ENCODE measurements at regions not wholly inside any gene's neighbourhood (a gene's known extent, or its start where the extent isn't known, plus 50 kb on each side); places are given as distances from the start of the nearest gene placed in this dataset.

DNA sequence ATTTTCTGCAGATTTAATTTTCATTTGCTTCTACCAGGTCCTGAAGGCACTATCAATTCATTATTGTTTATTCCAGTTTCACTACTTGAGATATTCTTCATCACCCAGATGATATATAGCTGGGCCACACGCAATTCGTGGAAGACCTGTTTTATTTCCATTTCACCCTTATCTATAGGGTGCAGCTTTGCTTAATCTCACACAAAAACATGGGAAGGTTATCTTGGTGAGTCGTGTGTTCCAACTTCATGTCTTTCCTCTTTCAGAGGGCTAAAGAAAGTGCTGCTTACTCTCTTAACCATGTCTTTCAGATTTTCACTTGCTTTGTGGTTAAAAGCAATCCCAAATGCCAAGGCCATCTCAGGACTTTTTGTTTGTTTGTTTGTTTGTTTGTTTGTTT is 194.0 kb downstream of the SOD2 start (continued):
- TF ChIP-seq TCF3 (CRISPR knock-in tag; IDR thresholded peaks at IDR 0.05), result peak; percentile 96
- peak; percentile 95 for TF ChIP-seq MTA2 (IDR thresholded peaks at IDR 0.05; ENCODE audit: low read depth)
- peak; percentile 29; the same call in 1 of the 2 replicates for TF ChIP-seq KHSRP (IDR thresholded peaks at IDR 0.05)
- TF ChIP-seq NBN (IDR thresholded peaks at IDR 0.05; ENCODE audit: low read depth), result 0 out of 2 replicates have a peak, but pooled peaks have one; percentile 26
- TF ChIP-seq DPF2 (IDR thresholded peaks at IDR 0.05), result peak; percentile 95
- TF ChIP-seq NFATC3 (IDR thresholded peaks at IDR 0.05), result no peak
- peak; percentile 95 for TF ChIP-seq PML (IDR thresholded peaks at IDR 0.05; ENCODE audit: low read length)

GRCh38 chr6:159494586-159494972 is 198.5 kb downstream of the SOD2 start:
- FAIRE-seq, result no peak
- no peaks in the 10 kb centered on the region; a peak in 1 of 5 replicates for H3K4me1 ChIP-seq (replicated peaks in 1 of 2; ENCODE audit: control insufficient read depth in 2 of 2, insufficient read depth in 2 of 2, low read length in 2 of 2)
- in situ Hi-C loops (cut with MboI), result no loop called here
- H4K20me1 ChIP-seq (replicated peaks; ENCODE audit: control insufficient read depth, insufficient read depth, low read length), result no peaks in the 10 kb centered on the region; the same call in 1 of the 2 replicates
- peaks cover 0 to 28% of the 10 kb centered on the region in 2 experiments; a peak in 3 of 5 replicates for H3K27me3 ChIP-seq (ENCODE audit: control insufficient read depth in 2 of 2, insufficient read depth in 2 of 2, low read length in 2 of 2)
- WGBS (ENCODE audit: insufficient coverage, low coverage, missing lambda C conversion rate), result 3% methylated on average over 5 of the region's 5 CpGs
- intact Hi-C loops (cut with micrococcal nuclease), result no loop called here
- ATAC-seq, result no peak
- no peaks in the 10 kb centered on the region for H3K79me2 ChIP-seq (ENCODE audit: control insufficient read depth, insufficient read depth, low read length)
- H3K27ac ChIP-seq (ENCODE audit: extremely low read depth, low read depth, low read length), result no peak overlapping the region
- H3K4me3 ChIP-seq, result no peak overlapping the region
- no peak overlapping the region for H3K4me2 ChIP-seq (ENCODE audit: insufficient read depth, low read length)
- DNase-seq (ENCODE audit: extremely low read depth in 1 of 4, low spot score in 3 of 4), result no peak
- CTCF ChIA-PET (ENCODE audit: low intra/inter-chr PET ratio), result no interaction called here
- no peaks in the 10 kb centered on the region for H3K9me3 ChIP-seq (replicated peaks; ENCODE audit: control insufficient read depth, insufficient read depth, low read depth, low read length)
- POLR2A ChIA-PET, result interaction anchor here (0.5 kb wide), 1 partner anchor 10 kb away, joined by 3 read pairs; no protein-coding TSS in a partner anchor
- no peaks in the 10 kb centered on the region for H3K9me1 ChIP-seq (ENCODE audit: control insufficient read depth, insufficient read depth, low read length)
- no peak overlapping the region for H2AFZ ChIP-seq (ENCODE audit: low read depth, low read length)
- no peak overlapping the region for H3K9ac ChIP-seq (ENCODE audit: insufficient read depth in 1 of 2, low read depth in 2 of 2, low read length in 2 of 2)
- BruUV-seq (replicated peaks), result no TSS peak
- H3K36me3 ChIP-seq (ENCODE audit: control insufficient read depth, insufficient read depth, low read length), result no peaks in the 10 kb centered on the region
- TF ChIP-seq ZNF274 (IDR thresholded peaks at IDR 0.05; ENCODE audit: borderline replicate concordance, low read depth, low read length) (no peak), EP400 (IDR thresholded peaks at IDR 0.05) (no peak), RBM25 (IDR thresholded peaks at IDR 0.05; ENCODE audit: low read depth, low read length, severe bottlenecking) (no peak), KDM4B (IDR thresholded peaks at IDR 0.05; ENCODE audit: borderline replicate concordance in 2 of 2, low read depth in 1 of 2) (no peak), AFF4 (CRISPR knock-in tag; IDR thresholded peaks at IDR 0.05) (no peak), ZBTB1 (CRISPR knock-in tag; IDR thresholded peaks at IDR 0.05; ENCODE audit: borderline replicate concordance, low read depth) (no peak), MAFK (IDR thresholded peaks at IDR 0.05; ENCODE audit: low read length) (no peak), RBM14 (IDR thresholded peaks at IDR 0.05; ENCODE audit: borderline replicate concordance, insufficient read depth, low read depth, low read length) (no peak), EZH2 (IDR thresholded peaks at IDR 0.05; ENCODE audit: borderline replicate concordance, low read depth, low read length) (no peak), PATZ1 (CRISPR knock-in tag; IDR thresholded peaks at IDR 0.05; ENCODE audit: borderline replicate concordance) (no peak)

Measured in K562 (cell line).